Fibroblast of skin of left biceps (primary cell): ENCODE measurements at regions not wholly inside any gene's neighbourhood (a gene's known extent, or its start where the extent isn't known, plus 50 kb on each side); places are given as distances from the start of the nearest gene placed in this dataset.

Source experiments
- DNase-seq, 2 experiments: peaks; one replicate each; pipeline ENCODE4 v3.0.0-alpha.2; 2013; ENCODE audit warnings: low read depth in 2 of 2

DNA sequence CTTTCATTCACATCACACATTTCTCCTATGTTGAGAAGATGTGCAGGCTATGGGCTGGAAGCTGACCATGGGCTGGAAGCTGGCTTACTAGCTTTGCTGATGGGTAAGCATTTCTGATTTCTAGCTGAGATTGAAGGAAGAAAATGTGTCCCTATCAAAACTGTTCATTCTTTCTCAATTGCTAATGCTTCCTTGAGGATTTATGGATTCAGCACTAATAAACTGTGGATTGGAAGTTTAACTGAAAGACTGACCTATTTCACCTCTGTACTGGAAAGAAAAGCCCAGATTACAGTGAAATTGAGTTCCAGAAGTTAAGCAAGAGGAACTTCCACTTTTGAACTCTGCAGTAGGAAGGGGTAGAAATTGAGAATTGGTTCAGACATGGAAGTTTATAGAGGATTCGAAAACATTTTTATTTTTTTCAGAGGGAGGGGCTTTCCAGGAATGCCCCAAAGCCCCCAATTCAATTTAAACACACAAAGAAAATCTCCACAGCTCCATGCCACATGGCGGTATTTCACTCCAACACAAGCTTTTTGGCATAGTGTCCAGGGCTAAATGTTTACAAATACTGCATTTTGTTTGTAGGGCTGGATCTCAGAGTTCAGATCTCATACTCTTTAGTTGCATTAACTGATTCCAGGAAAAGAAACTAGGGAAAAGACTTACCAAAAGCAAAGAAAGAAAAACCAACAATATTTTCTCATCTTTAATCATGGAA is 61.2 kb upstream of the ARGLU1 start:
- no peak for DNase-seq

DNA sequence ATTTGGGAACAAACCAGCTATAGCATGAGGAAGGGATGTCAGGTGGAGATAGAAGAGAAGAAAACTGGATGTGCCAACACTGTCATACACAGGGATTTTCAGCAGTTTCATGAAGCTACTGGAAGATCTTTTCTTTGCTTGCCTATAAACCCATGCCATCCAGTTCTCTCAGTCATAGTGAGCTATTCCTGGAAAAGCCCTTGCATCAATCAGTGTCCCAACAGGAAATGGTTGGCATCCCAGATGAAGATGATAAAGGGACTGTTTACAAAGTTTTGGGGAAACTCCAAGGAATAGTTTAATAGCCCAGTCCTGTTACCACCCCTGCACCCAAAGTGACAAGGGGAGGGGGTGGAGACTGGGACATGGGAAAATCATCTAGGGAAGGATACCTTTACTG is 58.5 kb upstream of the ARGLU1 start:
- DNase-seq, result no peak

DNA sequence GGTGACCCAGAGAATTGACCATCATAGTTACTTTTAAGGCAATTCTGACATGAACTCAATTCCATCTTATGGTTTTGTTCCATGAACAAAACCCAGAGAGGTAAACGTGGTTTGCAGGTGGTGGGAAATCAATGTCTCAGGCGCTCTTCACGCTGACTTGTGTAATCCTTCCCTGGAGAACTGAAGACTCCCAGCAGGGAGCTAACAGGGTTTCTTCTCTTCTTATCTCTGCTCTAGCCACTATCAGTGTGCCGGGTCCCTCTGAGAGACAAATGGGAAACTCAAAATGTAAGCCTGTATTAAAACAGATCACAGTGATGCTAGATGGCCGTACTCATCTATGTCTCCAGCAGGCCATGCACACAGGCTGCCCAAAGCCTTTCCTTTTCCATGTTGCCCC is 57.6 kb upstream of the ARGLU1 start:
- DNase-seq, result no peak

DNA sequence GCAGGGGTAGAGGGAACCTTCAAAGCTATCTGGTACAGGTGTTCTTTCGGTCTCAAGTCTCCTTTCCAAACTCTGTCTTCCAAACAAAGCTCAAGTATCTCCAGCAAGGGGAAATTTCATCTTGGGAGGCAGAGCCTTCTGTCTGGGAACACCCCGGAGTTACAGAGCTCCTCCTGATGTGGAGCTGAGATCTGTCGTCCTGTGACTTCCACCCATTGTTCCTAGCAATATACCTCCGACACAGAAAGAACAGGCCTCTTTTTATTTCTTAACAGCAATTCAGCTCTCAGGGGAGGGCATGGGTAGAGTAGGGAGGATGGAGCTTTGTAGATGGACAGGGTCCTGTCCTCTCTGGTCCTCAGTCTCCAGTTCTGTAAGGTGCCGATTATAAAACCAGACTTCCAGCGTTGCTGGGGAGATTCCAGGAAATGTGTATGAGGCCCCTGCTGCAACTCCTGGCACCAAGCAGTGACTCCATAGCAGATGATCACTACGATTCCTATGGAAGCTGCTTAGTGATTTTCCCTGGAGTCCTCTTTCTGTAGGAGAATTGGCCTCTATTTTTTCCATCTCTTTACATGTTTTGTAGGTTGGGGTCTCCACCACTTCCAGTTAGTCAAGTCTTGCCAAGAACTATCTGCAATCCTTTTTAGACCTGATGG is 56.0 kb upstream of the ARGLU1 start:
- DNase-seq, result no peak

DNA sequence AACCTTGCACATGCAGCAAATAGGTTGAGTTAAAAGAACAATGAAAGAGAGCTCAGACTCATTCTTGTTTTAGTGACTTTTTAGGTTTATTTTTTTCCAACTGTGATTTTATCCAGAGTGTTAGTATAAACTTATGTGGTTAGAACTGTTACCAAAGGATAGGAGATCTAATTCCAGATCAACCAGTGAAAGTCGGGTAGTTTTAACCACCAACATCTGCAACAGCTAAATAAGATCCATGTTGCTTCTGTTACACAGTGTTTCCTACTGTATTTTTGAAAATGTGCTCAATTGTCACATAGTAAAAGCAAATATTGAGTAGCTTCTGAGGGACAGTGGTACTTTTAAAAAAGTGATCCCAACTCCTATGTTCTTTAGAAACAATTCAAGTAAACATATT is 53.9 kb upstream of the ARGLU1 start:
- DNase-seq, result no peak

DNA sequence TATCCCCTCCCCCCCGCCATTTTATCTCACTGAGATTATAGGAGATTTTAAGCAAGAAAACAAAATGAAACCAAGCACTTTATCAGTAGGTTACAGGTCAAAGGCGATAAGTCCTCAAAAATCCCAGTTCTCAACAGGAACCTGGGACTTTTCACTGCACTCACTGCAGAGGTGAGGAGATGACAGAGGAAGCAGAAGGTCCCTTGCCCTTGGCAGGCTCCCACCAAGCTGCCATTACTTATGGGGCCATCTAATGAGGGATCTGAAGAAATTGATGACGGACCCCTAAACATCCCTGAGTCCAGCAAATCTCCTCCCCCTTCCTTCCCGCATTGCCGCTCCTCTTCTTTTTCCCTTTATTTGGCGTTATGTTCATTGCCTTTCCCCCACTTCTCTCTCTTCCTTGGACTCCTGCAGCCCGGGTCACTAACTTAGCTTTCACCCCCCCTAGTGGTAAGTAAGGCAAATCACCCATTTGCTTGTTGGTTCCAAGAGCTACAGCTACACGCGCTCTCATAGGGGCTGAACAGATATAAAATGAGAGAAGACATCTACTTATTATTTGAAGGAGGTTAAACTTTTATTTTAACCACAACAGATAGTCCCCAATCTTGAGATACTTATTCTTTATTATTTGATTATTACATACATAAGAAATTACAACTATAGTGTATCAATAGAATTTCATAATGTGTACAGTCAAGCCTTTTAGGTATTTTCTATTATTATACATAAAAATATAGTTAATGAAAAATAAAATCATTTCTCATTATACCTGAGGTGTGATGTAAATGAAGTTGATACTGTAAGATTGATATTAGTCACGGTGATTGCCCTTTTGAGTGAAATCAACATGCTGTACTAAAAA is 52.0 kb upstream of the ARGLU1 start:
- DNase-seq, result peak in 1 of 2 experiments; percentile 36
